Nephron progenitor cell (in vitro differentiated cells): ENCODE measurements at regions not wholly inside any gene's neighbourhood (a gene's known extent, or its start where the extent isn't known, plus 50 kb on each side); places are given as distances from the start of the nearest gene placed in this dataset.

ENCODE experiments used
- DNase-seq: peaks from one replicate; pipeline ENCODE4 v3.0.0; 2021
- H3K27ac Mint-ChIP-seq: 2 replicates; pipeline ENCODE4 v1.8.0; 2021; ENCODE audit warnings: mild to moderate bottlenecking, moderate library complexity, mixed read lengths
- H3K27me3 Mint-ChIP-seq: 2 replicates; pipeline ENCODE4 v1.8.0; 2021; ENCODE audit warnings: mild to moderate bottlenecking, low read depth, mixed read lengths; ENCODE audit not compliant: poor library complexity
- H3K36me3 Mint-ChIP-seq: 2 replicates; pipeline ENCODE4 v1.8.0; 2021; ENCODE audit warnings: low read depth, mixed read lengths
- H3K4me1 Mint-ChIP-seq: 2 replicates; pipeline ENCODE4 v1.8.0; 2021; ENCODE audit warnings: mixed read lengths
- H3K4me3 Mint-ChIP-seq: 2 replicates; pipeline ENCODE4 v1.8.0; 2021; ENCODE audit warnings: mild to moderate bottlenecking, moderate library complexity, mixed read lengths
- H3K9me3 Mint-ChIP-seq: 2 replicates; pipeline ENCODE4 v1.8.0; 2021; ENCODE audit warnings: mild to moderate bottlenecking, moderate library complexity, mixed read lengths
- CTCF ChIP-seq: fragments of 200-600 bp; sonication (generic); IDR thresholded peaks from 2 replicates; pipeline ENCODE4 v1.5.0; 2021; ENCODE audit warnings: antibody characterized with exemption

GRCh38 chr21:17050646-17051045 lies 462.2 kb upstream of the CXADR start:
- Mint-ChIP-seq H3K36me3 (no peaks in the 10 kb centered on the region), H3K27ac (no peak overlapping the region), H3K4me3 (no peak overlapping the region), H3K27me3 (peaks cover 4% of the 10 kb centered on the region), H3K4me1 (no peaks in the 10 kb centered on the region), H3K9me3 (peaks cover 11% of the 10 kb centered on the region)
- no peak for DNase-seq
- TF ChIP-seq CTCF = no peak

- H3K27me3 Mint-ChIP-seq = peaks cover 4% of the 10 kb centered on the region
- H3K4me1 Mint-ChIP-seq = no peaks in the 10 kb centered on the region
- no peak overlapping the region for H3K27ac Mint-ChIP-seq
- H3K36me3 Mint-ChIP-seq = no peaks in the 10 kb centered on the region
- DNase-seq = no peak
- no peak for TF ChIP-seq CTCF
- peaks cover 11% of the 10 kb centered on the region for H3K9me3 Mint-ChIP-seq
- no peak overlapping the region for H3K4me3 Mint-ChIP-seq
These were observed 461.8 kb upstream of the CXADR start for GRCh38 chr21:17051054-17051453.

GRCh38 chr21:17053321-17053720 lies 459.5 kb upstream of the CXADR start:
- Mint-ChIP-seq H3K27ac (no peak overlapping the region), H3K4me3 (no peak overlapping the region), H3K4me1 (no peaks in the 10 kb centered on the region), H3K36me3 (no peaks in the 10 kb centered on the region), H3K9me3 (no peaks in the 10 kb centered on the region), H3K27me3 (peaks cover 4% of the 10 kb centered on the region)
- DNase-seq = no peak
- no peak for TF ChIP-seq CTCF

GRCh38 chr21:17059936-17060335 lies 452.9 kb upstream of the CXADR start:
- H3K36me3 Mint-ChIP-seq = no peaks in the 10 kb centered on the region
- no peaks in the 10 kb centered on the region for H3K9me3 Mint-ChIP-seq
- no peaks in the 10 kb centered on the region for H3K27me3 Mint-ChIP-seq
- H3K4me1 Mint-ChIP-seq = no peaks in the 10 kb centered on the region
- no peak overlapping the region for H3K4me3 Mint-ChIP-seq
- no peak overlapping the region for H3K27ac Mint-ChIP-seq
- DNase-seq = no peak
- no peak for TF ChIP-seq CTCF

- no peaks in the 10 kb centered on the region for H3K9me3 Mint-ChIP-seq
- no peaks in the 10 kb centered on the region for H3K4me1 Mint-ChIP-seq
- no peaks in the 10 kb centered on the region for H3K27me3 Mint-ChIP-seq
- no peak overlapping the region for H3K4me3 Mint-ChIP-seq
- H3K36me3 Mint-ChIP-seq = no peaks in the 10 kb centered on the region
- TF ChIP-seq CTCF = no peak
- DNase-seq = no peak
- H3K27ac Mint-ChIP-seq = no peak overlapping the region
These were observed 446.8 kb upstream of the CXADR start for GRCh38 chr21:17066006-17066405.

- no peaks in the 10 kb centered on the region for H3K27me3 Mint-ChIP-seq
- no peak for TF ChIP-seq CTCF
- no peaks in the 10 kb centered on the region for H3K36me3 Mint-ChIP-seq
- no peak overlapping the region for H3K4me3 Mint-ChIP-seq
- DNase-seq = no peak
- no peaks in the 10 kb centered on the region for H3K9me3 Mint-ChIP-seq
- no peak overlapping the region for H3K27ac Mint-ChIP-seq
- no peaks in the 10 kb centered on the region for H3K4me1 Mint-ChIP-seq
These were observed 441.8 kb upstream of the CXADR start for GRCh38 chr21:17071093-17071492.
